HCT116 (cell line): ENCODE measurements at regions not wholly inside any gene's neighbourhood (a gene's known extent, or its start where the extent isn't known, plus 50 kb on each side); places are given as distances from the start of the nearest gene placed in this dataset.

Experiments used
- ATF3 ChIP-seq: IDR thresholded peaks from 2 replicates; pipeline ENCODE4 v1.6.1; 2012
- CEBPB ChIP-seq: IDR thresholded peaks from 2 replicates; pipeline ENCODE4 v1.6.1; 2012; ENCODE audit warnings: low read depth
- CTCF ChIP-seq, 3 experiments: fragments of 200-600 bp in 1 of 3; sonication (generic) in 1 of 3; IDR thresholded peaks in 2 of 3; conservative IDR thresholded peaks in 1 of 3; 2 replicates each; pipeline ENCODE4 v1.5.1; 2012 to 2017; ENCODE audit warnings: low read depth in 2 of 3, low read length in 2 of 3, antibody characterized with exemption in 1 of 3, borderline replicate concordance in 1 of 3, control low read depth in 1 of 3, mild to moderate bottlenecking in 1 of 3, mixed read lengths in 1 of 3, mixed run types in 1 of 3, moderate library complexity in 1 of 3; ENCODE audit not compliant: insufficient read depth in 1 of 3
- EGR1 ChIP-seq: IDR thresholded peaks from 2 replicates; pipeline ENCODE4 v1.6.1; 2012; ENCODE audit warnings: low read depth
- EZH2 ChIP-seq: fragments of 200-600 bp; sonication (generic); IDR thresholded peaks from 2 replicates; pipeline ENCODE4 v1.6.1; 2017; ENCODE audit warnings: antibody characterized with exemption, mixed run types
- MAX ChIP-seq: IDR thresholded peaks from 2 replicates; pipeline ENCODE4 v1.6.1; 2012
- POLR2AphosphoS5 ChIP-seq: IDR thresholded peaks from 2 replicates; pipeline ENCODE4 v1.6.1; 2011; ENCODE audit warnings: mild to moderate bottlenecking, low read depth, low read length, moderate library complexity
- RAD21 ChIP-seq: IDR thresholded peaks from 2 replicates; pipeline ENCODE4 v1.6.1; 2012; ENCODE audit warnings: low read depth, mild to moderate bottlenecking
- REST ChIP-seq: IDR thresholded peaks from 2 replicates; pipeline ENCODE4 v1.6.1; 2012; ENCODE audit warnings: low read depth
- ZFX ChIP-seq: fragments of 450-650 bp; IDR thresholded peaks from 2 replicates; pipeline ENCODE4 v1.6.1; 2017

GRCh38 chrX:22339459-22339858 lies 66.7 kb downstream of the CBLL2 start:
- TF ChIP-seq CTCF (IDR thresholded peaks at IDR 0.05 in 2 of 3, conservative IDR thresholded peaks at IDR 0.05 in 1 of 3; ENCODE audit: borderline replicate concordance in 1 of 3, insufficient read depth in 1 of 3, low read depth in 2 of 3, low read length in 2 of 3): no peak
- no peak for TF ChIP-seq MAX
- TF ChIP-seq REST: no peak
- no peak for TF ChIP-seq EGR1
- no peak for TF ChIP-seq ATF3
- no peak for TF ChIP-seq EZH2
- TF ChIP-seq POLR2AphosphoS5: no peak
- TF ChIP-seq CEBPB: no peak
- no peak for TF ChIP-seq ZFX
- no peak for TF ChIP-seq RAD21
